ENCODE measurements at regions not wholly inside any gene's neighbourhood (a gene's known extent, or its start where the extent isn't known, plus 50 kb on each side); places are given as distances from the start of the nearest gene placed in this dataset.

DNA sequence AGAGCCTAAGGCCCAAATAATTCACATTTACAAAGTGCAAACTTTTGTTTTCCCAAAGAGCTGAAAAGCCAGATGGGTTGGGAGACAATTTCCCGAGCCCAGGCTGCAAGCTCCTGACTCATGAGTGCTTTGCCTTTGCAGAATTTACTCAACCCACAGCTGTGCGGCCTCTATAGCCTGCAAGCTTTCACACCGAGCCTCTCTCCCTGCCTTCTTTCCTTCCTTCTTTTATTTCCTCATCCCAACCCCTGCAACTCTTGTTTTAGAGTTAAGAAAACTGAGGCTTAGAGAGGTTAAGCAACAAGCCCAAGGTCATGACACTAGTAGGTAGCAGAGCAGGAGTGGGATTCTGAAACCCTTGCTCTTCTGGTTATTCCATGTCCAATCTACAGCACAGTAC lies 203.0 kb upstream of the GPR26 start:
- Mint-ChIP-seq H3K9me3 (no peaks in the 10 kb centered on the region), H3K36me3 (ENCODE audit: low read depth) (no peaks in the 10 kb centered on the region), H3K4me3 (no peak overlapping the region), H3K27ac (no peak overlapping the region), H3K27me3 (ENCODE audit: insufficient read depth) (no peaks in the 10 kb centered on the region), H3K4me1 (ENCODE audit: low read depth) (no peaks in the 10 kb centered on the region)
- DNase-seq (ENCODE audit: low spot score), result no peak
- intact Hi-C loops (cut with micrococcal nuclease), result no loop called here

DNA sequence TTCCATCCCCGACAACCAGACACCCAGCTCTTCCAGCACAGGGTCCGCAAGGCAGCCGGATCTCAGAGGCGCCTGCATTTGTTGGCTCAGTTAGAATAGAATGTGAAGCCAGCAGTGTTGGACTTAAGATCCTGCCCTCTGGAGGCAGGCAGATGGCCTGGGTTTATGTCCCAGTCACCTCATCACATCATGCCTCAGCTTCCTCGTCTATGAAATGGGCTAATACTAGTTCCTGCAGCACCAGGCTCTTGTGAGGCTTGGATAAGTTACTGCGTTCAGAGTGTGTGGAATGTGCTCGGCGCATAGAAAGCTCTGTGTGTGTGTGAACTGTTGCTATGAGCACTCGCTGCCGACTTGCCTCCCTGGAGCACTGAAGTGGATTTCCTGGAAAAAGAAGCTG lies 202.5 kb upstream of the GPR26 start:
- H3K4me3 Mint-ChIP-seq, result no peak overlapping the region
- H3K27me3 Mint-ChIP-seq (ENCODE audit: insufficient read depth), result no peaks in the 10 kb centered on the region
- H3K27ac Mint-ChIP-seq, result no peak overlapping the region
- H3K9me3 Mint-ChIP-seq, result no peaks in the 10 kb centered on the region
- H3K4me1 Mint-ChIP-seq (ENCODE audit: low read depth), result no peaks in the 10 kb centered on the region
- no peak for DNase-seq (ENCODE audit: low spot score)
- intact Hi-C loops (cut with micrococcal nuclease), result no loop called here
- H3K36me3 Mint-ChIP-seq (ENCODE audit: low read depth), result no peaks in the 10 kb centered on the region

DNA sequence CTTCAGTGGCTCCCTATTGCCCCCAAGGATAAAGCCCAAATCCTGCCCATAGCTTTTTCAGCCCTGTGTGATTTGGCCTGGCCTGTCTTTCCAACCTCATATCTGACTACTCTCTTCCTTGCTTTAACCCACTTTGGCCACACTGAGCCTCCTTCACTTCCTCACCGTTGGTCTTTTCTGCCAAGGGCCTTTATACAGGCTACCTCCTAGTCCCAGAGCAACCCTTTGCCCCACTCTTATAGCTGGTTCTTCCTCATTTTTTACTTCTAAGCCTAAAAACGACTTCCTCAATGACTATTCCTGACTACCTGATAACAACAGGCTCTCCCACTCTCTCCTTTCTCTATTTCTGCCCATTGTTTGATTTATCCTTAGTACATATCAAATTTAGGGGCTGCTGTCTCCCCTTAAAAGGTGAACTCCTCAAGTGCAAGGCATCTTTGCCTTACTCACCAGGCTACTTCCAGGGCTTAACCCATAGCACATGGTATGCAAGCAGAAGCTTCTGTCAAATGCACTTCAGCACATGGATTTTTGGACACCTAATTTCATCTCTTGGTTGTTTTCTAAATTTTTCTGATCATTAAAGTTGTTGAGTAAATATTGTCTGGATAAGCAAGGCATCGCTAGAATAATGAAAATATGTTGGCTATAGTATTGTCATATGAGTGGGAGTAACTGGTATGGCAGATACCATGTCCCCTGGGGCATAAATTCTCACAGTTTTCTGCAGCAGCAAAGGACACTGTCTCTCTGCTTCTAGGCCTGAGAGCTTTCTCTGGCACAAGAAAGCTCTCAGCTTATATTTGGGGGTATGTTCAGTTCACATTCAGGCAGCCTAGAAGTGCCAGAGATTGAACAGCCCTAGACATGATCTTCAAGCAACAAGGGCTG lies 201.5 kb upstream of the GPR26 start:
- Mint-ChIP-seq H3K9me3 (no peaks in the 10 kb centered on the region), H3K36me3 (ENCODE audit: low read depth) (no peaks in the 10 kb centered on the region), H3K4me1 (ENCODE audit: low read depth) (no peaks in the 10 kb centered on the region), H3K27ac (no peak overlapping the region), H3K4me3 (no peak overlapping the region), H3K27me3 (ENCODE audit: insufficient read depth) (no peaks in the 10 kb centered on the region)
- intact Hi-C loops (cut with micrococcal nuclease), result no loop called here
- DNase-seq (ENCODE audit: low spot score), result no peak

DNA sequence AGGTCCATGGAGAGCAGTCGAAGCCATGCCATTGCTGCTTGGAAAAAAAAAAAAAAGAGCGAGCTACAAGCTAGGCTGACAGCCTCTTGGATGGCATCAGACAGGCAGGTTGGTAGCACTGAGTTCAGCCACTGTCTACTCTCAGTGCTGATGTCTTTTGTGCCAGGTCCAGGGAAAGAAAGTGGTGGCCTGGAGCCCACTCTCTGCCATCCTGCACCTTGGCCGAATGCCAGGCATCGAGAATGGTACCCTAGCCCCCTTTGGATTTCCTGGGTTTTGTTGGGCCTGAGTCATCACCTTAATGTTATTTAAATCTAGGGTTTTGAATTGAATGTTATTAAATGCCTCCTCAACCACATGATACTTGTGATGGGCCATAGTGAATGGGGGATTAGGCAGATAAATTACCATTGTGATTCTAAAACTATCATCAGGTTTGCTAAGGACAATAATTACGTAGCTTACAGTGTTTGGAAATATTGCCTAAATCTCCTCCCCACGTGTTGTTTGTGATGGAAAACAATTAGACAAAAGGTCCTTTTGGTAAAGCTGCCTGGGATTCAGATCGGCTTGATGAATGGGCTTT lies 195.7 kb upstream of the GPR26 start:
- no peaks in the 10 kb centered on the region for H3K4me1 Mint-ChIP-seq (ENCODE audit: low read depth)
- H3K27me3 Mint-ChIP-seq (ENCODE audit: insufficient read depth), result peaks cover 4% of the 10 kb centered on the region
- no peaks in the 10 kb centered on the region for H3K36me3 Mint-ChIP-seq (ENCODE audit: low read depth)
- no peak overlapping the region for H3K4me3 Mint-ChIP-seq
- DNase-seq (ENCODE audit: low spot score), result no peak
- no peaks in the 10 kb centered on the region for H3K9me3 Mint-ChIP-seq
- no peak overlapping the region for H3K27ac Mint-ChIP-seq
- intact Hi-C loops (cut with micrococcal nuclease), result no loop called here

DNA sequence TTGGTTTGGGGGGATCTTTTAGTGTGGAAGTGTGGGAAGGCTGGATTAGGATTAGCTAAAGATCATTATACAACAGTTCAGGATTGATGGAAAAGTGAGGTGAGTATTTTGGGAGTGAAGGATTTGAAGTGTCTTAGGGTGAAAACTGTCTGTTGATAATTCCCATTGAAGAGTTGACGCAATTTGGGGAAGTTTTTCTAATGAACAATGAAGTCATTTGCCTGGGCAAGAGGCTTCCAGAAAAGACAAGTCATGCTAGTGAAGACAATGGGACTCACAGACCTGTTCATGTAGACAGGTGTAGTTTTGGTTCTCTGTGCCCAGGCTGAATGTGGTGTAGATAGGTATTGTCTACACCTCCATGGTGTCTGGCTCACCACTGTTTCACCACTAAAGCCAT lies 194.3 kb upstream of the GPR26 start:
- Mint-ChIP-seq H3K4me3 (no peak overlapping the region), H3K4me1 (ENCODE audit: low read depth) (no peaks in the 10 kb centered on the region), H3K27me3 (ENCODE audit: insufficient read depth) (peaks cover 4% of the 10 kb centered on the region), H3K9me3 (no peaks in the 10 kb centered on the region), H3K36me3 (ENCODE audit: low read depth) (no peaks in the 10 kb centered on the region), H3K27ac (no peak overlapping the region)
- intact Hi-C loops (cut with micrococcal nuclease), result no loop called here
- no peak for DNase-seq (ENCODE audit: low spot score)

DNA sequence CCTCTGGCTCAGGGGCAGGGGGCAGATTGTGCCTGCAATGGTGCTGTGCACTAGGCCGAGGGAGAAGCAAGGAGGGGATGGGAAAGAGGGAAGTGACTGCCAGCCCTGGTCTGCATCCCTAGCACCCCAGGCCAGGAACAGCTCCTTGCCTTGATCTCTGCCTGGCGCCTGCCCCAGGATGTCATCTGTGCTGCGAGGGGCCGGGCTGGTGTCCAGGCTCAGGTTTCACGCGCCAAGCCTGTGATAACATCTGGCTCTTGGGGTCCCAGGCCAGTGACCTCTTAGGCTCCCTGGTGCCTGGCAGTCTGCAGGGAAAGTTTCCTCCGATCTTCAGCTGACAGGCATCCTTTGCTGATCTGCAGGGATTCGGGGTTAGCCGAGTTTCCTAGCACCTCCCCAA lies 193.5 kb upstream of the GPR26 start:
- Mint-ChIP-seq H3K27me3 (ENCODE audit: insufficient read depth) (peaks cover 4% of the 10 kb centered on the region), H3K4me1 (ENCODE audit: low read depth) (no peaks in the 10 kb centered on the region), H3K27ac (no peak overlapping the region), H3K36me3 (ENCODE audit: low read depth) (no peaks in the 10 kb centered on the region), H3K9me3 (no peaks in the 10 kb centered on the region), H3K4me3 (no peak overlapping the region)
- intact Hi-C loops (cut with micrococcal nuclease), result no loop called here
- DNase-seq (ENCODE audit: low spot score), result no peak

DNA sequence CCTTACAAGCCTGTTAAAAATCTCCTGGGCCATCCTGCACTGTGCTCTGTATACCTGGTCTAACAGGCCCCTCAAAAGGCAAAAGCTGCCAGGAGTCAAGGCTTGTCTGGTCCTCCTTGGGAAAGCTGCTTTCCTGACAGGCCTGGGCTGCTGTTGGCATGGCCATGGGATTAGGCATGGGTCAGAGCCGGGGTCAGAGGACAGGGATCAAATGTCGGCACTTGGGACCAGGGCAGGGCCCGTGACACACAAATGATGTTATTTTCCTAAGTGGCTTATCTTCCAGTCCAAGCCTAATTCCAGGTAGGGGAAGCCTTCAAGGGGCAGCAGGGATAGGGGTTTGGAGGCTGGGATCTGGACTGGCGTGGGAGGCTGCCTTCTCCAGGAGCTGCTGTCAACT lies 191.5 kb upstream of the GPR26 start:
- Mint-ChIP-seq H3K4me1 (ENCODE audit: low read depth) (no peaks in the 10 kb centered on the region), H3K27me3 (ENCODE audit: insufficient read depth) (peaks cover 6% of the 10 kb centered on the region), H3K9me3 (no peaks in the 10 kb centered on the region), H3K36me3 (ENCODE audit: low read depth) (no peaks in the 10 kb centered on the region), H3K27ac (no peak overlapping the region), H3K4me3 (no peak overlapping the region)
- intact Hi-C loops (cut with micrococcal nuclease), result no loop called here
- DNase-seq (ENCODE audit: low spot score), result no peak

DNA sequence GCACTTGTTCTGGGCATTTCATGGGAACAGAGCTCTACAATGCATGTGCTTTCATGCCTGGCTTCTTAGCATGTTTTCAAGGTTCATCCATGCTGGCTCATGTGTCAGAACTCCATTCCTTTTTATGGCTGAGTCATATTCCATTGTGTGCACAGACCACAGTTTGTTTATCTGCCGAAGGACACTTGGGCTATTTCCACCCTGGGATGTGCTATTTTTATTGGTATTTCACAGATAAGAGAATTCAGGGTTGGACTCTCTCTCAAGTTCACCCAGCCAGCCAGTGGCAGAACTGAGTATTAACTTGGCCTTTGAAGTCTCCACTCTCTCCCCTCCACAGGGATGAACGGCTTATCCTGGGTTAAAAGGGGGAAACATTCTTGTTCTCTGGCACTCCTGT lies 190.7 kb upstream of the GPR26 start:
- peaks cover 6% of the 10 kb centered on the region for H3K27me3 Mint-ChIP-seq (ENCODE audit: insufficient read depth)
- intact Hi-C loops (cut with micrococcal nuclease), result no loop called here
- H3K27ac Mint-ChIP-seq, result no peak overlapping the region

DNA sequence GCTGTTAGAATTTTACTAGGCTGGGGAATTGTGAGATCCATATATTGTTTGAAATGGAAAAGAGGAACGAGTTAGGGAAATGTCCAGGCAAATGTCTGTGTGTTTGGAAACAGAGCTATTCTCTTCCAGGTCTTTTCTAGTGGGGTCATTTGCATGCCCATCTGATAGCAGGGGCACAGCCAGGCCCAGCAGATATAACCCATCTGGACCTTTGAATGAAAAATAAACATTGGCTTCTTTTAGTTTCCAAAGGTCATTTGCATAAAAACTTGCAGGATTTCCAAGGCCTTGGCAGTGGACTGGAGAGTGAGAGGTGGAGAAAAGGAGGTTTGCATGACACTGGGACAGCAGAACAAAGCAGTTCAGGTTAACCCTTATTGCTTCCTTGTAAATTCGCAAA lies 188.0 kb upstream of the GPR26 start:
- Mint-ChIP-seq H3K27ac (no peak overlapping the region), H3K36me3 (ENCODE audit: low read depth) (no peaks in the 10 kb centered on the region), H3K4me3 (no peak overlapping the region), H3K9me3 (no peaks in the 10 kb centered on the region), H3K27me3 (ENCODE audit: insufficient read depth) (peaks cover 1% of the 10 kb centered on the region), H3K4me1 (ENCODE audit: low read depth) (no peaks in the 10 kb centered on the region)
- intact Hi-C loops (cut with micrococcal nuclease), result no loop called here
- DNase-seq (ENCODE audit: low spot score), result no peak

More for the DNA sequence above, 190.7 kb upstream of the GPR26 start:
- no peak for DNase-seq (ENCODE audit: low spot score)
- Mint-ChIP-seq H3K36me3 (ENCODE audit: low read depth) (no peaks in the 10 kb centered on the region), H3K4me3 (no peak overlapping the region), H3K9me3 (no peaks in the 10 kb centered on the region), H3K4me1 (ENCODE audit: low read depth) (no peaks in the 10 kb centered on the region)

DNA sequence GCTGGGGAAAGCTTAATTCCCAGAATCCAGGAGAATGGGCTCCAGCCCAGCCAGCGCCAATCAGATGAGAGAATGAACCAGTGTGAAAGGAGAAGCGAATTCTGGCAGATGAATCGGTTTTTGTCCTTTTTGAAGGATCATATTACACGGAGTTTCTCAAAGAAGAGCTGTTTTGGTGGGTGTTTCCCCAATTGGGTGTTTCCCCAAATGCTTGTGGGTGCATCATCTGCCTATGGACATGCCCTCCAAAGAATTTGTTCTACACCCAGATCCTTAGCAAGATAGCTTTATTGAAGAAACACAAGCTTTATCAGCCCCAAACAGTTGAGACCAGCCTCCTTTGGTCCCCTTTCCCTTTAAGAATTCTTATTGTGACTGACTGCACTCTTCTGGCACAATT lies 186.5 kb upstream of the GPR26 start:
- no peaks in the 10 kb centered on the region for H3K4me1 Mint-ChIP-seq (ENCODE audit: low read depth)
- H3K27ac Mint-ChIP-seq, result no peak overlapping the region
- no peaks in the 10 kb centered on the region for H3K9me3 Mint-ChIP-seq
- no peak for DNase-seq (ENCODE audit: low spot score)
- no peaks in the 10 kb centered on the region for H3K36me3 Mint-ChIP-seq (ENCODE audit: low read depth)
- H3K27me3 Mint-ChIP-seq (ENCODE audit: insufficient read depth), result peaks cover 5% of the 10 kb centered on the region
- intact Hi-C loops (cut with micrococcal nuclease), result no loop called here
- H3K4me3 Mint-ChIP-seq, result no peak overlapping the region

DNA sequence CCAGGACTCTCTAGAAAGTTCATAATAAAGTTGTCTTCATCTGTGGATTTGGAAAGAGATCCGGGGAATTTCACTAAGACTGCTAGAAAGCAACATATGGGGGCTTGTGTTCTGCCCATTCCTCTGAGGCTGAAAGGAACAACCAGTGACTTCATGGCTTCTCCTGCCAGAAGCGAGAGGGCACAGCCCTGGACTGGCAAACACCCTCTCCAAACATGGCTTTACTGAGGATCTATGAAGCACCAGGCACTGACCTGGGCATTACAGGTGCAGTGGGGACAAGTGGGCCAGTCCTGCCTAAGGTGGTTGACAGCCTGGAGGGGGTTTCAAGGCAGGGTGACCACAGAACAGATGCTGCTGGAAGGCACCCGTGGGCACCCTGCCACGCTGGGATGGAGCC lies 185.8 kb upstream of the GPR26 start:
- Mint-ChIP-seq H3K9me3 (no peaks in the 10 kb centered on the region), H3K36me3 (ENCODE audit: low read depth) (no peaks in the 10 kb centered on the region), H3K27me3 (ENCODE audit: insufficient read depth) (peaks cover 5% of the 10 kb centered on the region), H3K4me3 (no peak overlapping the region), H3K27ac (no peak overlapping the region), H3K4me1 (ENCODE audit: low read depth) (no peaks in the 10 kb centered on the region)
- intact Hi-C loops (cut with micrococcal nuclease), result no loop called here
- no peak for DNase-seq (ENCODE audit: low spot score)

DNA sequence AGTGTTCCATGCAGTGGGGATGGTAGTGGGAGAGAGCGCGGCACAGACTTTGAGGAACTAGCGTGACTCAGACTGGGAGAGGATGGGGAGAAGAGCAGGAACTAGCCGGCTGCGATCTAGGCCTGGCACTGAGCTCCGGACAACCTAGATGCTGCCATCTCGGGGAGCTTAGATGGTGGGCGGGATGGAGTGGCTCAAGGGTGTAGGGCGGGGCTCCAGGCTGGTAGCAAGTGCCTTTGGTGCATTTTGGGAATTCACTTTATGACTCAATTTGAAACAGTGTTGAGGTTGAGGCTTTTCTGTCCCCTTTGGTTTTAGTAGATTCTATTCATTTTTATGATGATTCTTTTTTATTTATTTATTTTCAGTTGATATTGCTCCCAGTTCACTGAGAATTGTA lies 185.3 kb upstream of the GPR26 start:
- Mint-ChIP-seq H3K27me3 (ENCODE audit: insufficient read depth) (peaks cover 5% of the 10 kb centered on the region), H3K4me3 (no peak overlapping the region), H3K36me3 (ENCODE audit: low read depth) (no peaks in the 10 kb centered on the region), H3K27ac (no peak overlapping the region), H3K4me1 (ENCODE audit: low read depth) (no peaks in the 10 kb centered on the region), H3K9me3 (no peaks in the 10 kb centered on the region)
- DNase-seq (ENCODE audit: low spot score), result no peak
- intact Hi-C loops (cut with micrococcal nuclease), result no loop called here

DNA sequence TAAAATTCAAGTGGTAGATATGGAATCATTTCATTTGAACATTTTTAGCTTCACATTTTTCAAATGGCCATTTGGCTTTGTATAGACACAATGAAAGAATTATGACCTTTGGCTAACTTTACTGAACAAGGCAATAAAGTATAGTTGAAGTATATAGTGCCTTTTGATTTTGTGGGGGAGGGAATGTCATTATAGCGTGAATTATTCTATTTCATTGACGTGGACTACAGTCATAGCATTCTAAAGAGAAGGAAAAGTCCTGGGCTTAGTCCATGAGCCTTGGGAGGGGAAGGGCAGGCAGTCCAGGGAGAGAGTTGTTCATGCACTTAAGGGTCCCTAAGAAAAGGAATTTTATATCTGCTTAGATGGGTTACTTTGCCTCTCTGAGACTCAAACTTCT lies 181.4 kb upstream of the GPR26 start:
- Mint-ChIP-seq H3K4me3 (no peak overlapping the region), H3K27me3 (ENCODE audit: insufficient read depth) (peaks cover 3% of the 10 kb centered on the region), H3K4me1 (ENCODE audit: low read depth) (no peaks in the 10 kb centered on the region), H3K36me3 (ENCODE audit: low read depth) (no peaks in the 10 kb centered on the region), H3K9me3 (no peaks in the 10 kb centered on the region), H3K27ac (no peak overlapping the region)
- DNase-seq (ENCODE audit: low spot score), result no peak
- intact Hi-C loops (cut with micrococcal nuclease), result no loop called here
